H9 (cell line): ENCODE measurements at regions not wholly inside any gene's neighbourhood (a gene's known extent, or its start where the extent isn't known, plus 50 kb on each side); places are given as distances from the start of the nearest gene placed in this dataset.

Experiments used
- DNase-seq: peaks from one replicate; pipeline ENCODE4 v3.0.0-alpha.2; 2017
- H2AFZ ChIP-seq: one replicate; pipeline ENCODE4 v1.6.1; 2013; ENCODE audit warnings: mild to moderate bottlenecking, low read length, control low read depth, moderate library complexity
- H2AK5ac ChIP-seq: 2 replicates; pipeline ENCODE4 v1.6.1; 2013; ENCODE audit warnings: low read length, control low read depth, mixed read lengths; ENCODE audit not compliant: insufficient read length
- H2BK120ac ChIP-seq: one replicate; pipeline ENCODE4 v1.6.1; 2013; ENCODE audit warnings: low read depth, mild to moderate bottlenecking, low read length, control low read depth, inconsistent platforms; ENCODE audit not compliant: poor library complexity, severe bottlenecking
- H2BK12ac ChIP-seq: 2 replicates; pipeline ENCODE4 v1.6.1; 2013; ENCODE audit warnings: low read length, control low read depth, mixed read lengths, low read depth; ENCODE audit not compliant: insufficient read length
- H2BK15ac ChIP-seq: 2 replicates; pipeline ENCODE4 v1.6.1; 2013; ENCODE audit warnings: low read depth, low read length, control low read depth
- H2BK20ac ChIP-seq: one replicate; pipeline ENCODE4 v1.6.1; 2013; ENCODE audit warnings: low read depth, mild to moderate bottlenecking, low read length, control low read depth, inconsistent platforms; ENCODE audit not compliant: poor library complexity, severe bottlenecking
- H2BK5ac ChIP-seq: 2 replicates; pipeline ENCODE4 v1.6.1; 2013; ENCODE audit warnings: low read length, control low read depth, mixed read lengths; ENCODE audit not compliant: insufficient read length
- H3K14ac ChIP-seq: 2 replicates; pipeline ENCODE4 v1.6.1; 2013; ENCODE audit warnings: low read length, control low read depth; ENCODE audit not compliant: insufficient read depth
- H3K18ac ChIP-seq: 2 replicates; pipeline ENCODE4 v1.6.1; 2013; ENCODE audit warnings: low read depth, mild to moderate bottlenecking, mixed read lengths, low read length, control low read depth; ENCODE audit not compliant: insufficient read length
- H3K23ac ChIP-seq: 2 replicates; pipeline ENCODE4 v1.6.1; 2013; ENCODE audit warnings: low read length, control low read depth, mixed read lengths, low read depth; ENCODE audit not compliant: insufficient read length
- H3K23me2 ChIP-seq: 2 replicates; pipeline ENCODE4 v1.6.1; 2013; ENCODE audit warnings: low read depth, mild to moderate bottlenecking, mixed read lengths, low read length, control low read depth; ENCODE audit not compliant: insufficient read length, poor library complexity, severe bottlenecking
- H3K27ac ChIP-seq: 2 replicates; pipeline ENCODE4 v1.5.1; 2013; ENCODE audit warnings: low read length, control low read depth, mixed read lengths, low read depth; ENCODE audit not compliant: insufficient read length
- H3K27me3 ChIP-seq: 2 replicates; pipeline ENCODE4 v1.6.1; 2013; ENCODE audit warnings: low read length, control low read depth, inconsistent platforms; ENCODE audit not compliant: insufficient read depth
- H3K4ac ChIP-seq: 2 replicates; pipeline ENCODE4 v1.6.1; 2013; ENCODE audit warnings: low read depth, mild to moderate bottlenecking, control low read depth, inconsistent platforms, low read length, moderate library complexity
- H3K4me1 ChIP-seq: 2 replicates; pipeline ENCODE4 v1.6.1; 2013; ENCODE audit warnings: low read length, control low read depth, inconsistent platforms; ENCODE audit not compliant: insufficient read depth
- H3K4me2 ChIP-seq: 2 replicates; pipeline ENCODE4 v1.6.1; 2013; ENCODE audit warnings: low read length, control low read depth, mixed read lengths; ENCODE audit not compliant: insufficient read length, insufficient read depth
- H3K56ac ChIP-seq: 2 replicates; pipeline ENCODE4 v1.6.1; 2013; ENCODE audit warnings: low read depth, mild to moderate bottlenecking, mixed read lengths, low read length, control low read depth; ENCODE audit not compliant: insufficient read length
- H3K79me1 ChIP-seq: 2 replicates; pipeline ENCODE4 v1.6.1; 2013; ENCODE audit warnings: low read depth, mild to moderate bottlenecking, moderate library complexity, low read length, control low read depth, inconsistent platforms; ENCODE audit not compliant: insufficient read depth, poor library complexity, severe bottlenecking
- H3K79me2 ChIP-seq: 2 replicates; pipeline ENCODE4 v1.6.1; 2013; ENCODE audit warnings: low read length, control low read depth, inconsistent platforms; ENCODE audit not compliant: insufficient read depth
- H3K9ac ChIP-seq: 2 replicates; pipeline ENCODE4 v1.6.1; 2013; ENCODE audit warnings: low read length, control low read depth, mixed read lengths; ENCODE audit not compliant: insufficient read length; ENCODE audit errors: extremely low read depth
- H3K9me3 ChIP-seq: one replicate; pipeline ENCODE4 v1.6.1; 2013; ENCODE audit warnings: low read depth, low read length, inconsistent platforms; ENCODE audit not compliant: control insufficient read depth
- H3T11ph ChIP-seq: one replicate; pipeline ENCODE4 v1.6.1; 2013; ENCODE audit warnings: mild to moderate bottlenecking, low read length, control low read depth, inconsistent platforms
- H4K20me1 ChIP-seq: one replicate; pipeline ENCODE4 v1.6.1; 2013; ENCODE audit not compliant: control insufficient read depth, insufficient read length, insufficient read depth
- H4K5ac ChIP-seq: 2 replicates; pipeline ENCODE4 v1.6.1; 2013; ENCODE audit warnings: low read depth, mild to moderate bottlenecking, mixed read lengths, low read length, control low read depth; ENCODE audit not compliant: insufficient read length
- H4K8ac ChIP-seq: replicated peaks from 2 replicates; pipeline ENCODE4 v1.6.1; 2013; ENCODE audit warnings: low read length, control low read depth, mixed read lengths, low read depth; ENCODE audit not compliant: insufficient read length
- H4K91ac ChIP-seq: 2 replicates; pipeline ENCODE4 v1.6.1; 2013; ENCODE audit warnings: low read depth, mild to moderate bottlenecking, moderate library complexity, mixed read lengths, low read length, control low read depth; ENCODE audit not compliant: insufficient read length
- H3K27ac Mint-ChIP-seq, 3 experiments: 2 replicates in 2 of 3; 3 replicates in 1 of 3; pipeline ENCODE4 v1.8.0; 2020 to 2021; ENCODE audit warnings: mixed read lengths in 3 of 3, mild to moderate bottlenecking in 1 of 3, moderate library complexity in 1 of 3
- H3K27me3 Mint-ChIP-seq: 2 replicates; pipeline ENCODE4 v1.8.0; 2021; ENCODE audit warnings: low read depth, mild to moderate bottlenecking, moderate library complexity, mixed read lengths
- H3K36me3 Mint-ChIP-seq, 3 experiments: 2 replicates in 2 of 3; 3 replicates in 1 of 3; pipeline ENCODE4 v1.8.0; 2020 to 2021; ENCODE audit warnings: low read depth in 3 of 3, mixed read lengths in 3 of 3; ENCODE audit not compliant: insufficient read depth in 1 of 3
- H3K4me1 Mint-ChIP-seq, 2 experiments: 2 replicates each; pipeline ENCODE4 v1.8.0; 2020; ENCODE audit warnings: mixed read lengths in 2 of 2
- H3K4me3 Mint-ChIP-seq, 2 experiments: 2 replicates in 1 of 2; 3 replicates in 1 of 2; pipeline ENCODE4 v1.8.0; 2020 to 2021; ENCODE audit warnings: mild to moderate bottlenecking in 2 of 2, mixed read lengths in 2 of 2, moderate library complexity in 1 of 2
- H3K9me3 Mint-ChIP-seq, 2 experiments: 2 replicates in 1 of 2; 3 replicates in 1 of 2; pipeline ENCODE4 v1.8.0; 2020; ENCODE audit warnings: mild to moderate bottlenecking in 2 of 2, mixed read lengths in 2 of 2, moderate library complexity in 1 of 2
- WGBS: extraction: QIAGEN DNeasy Blood & Tissue Kit; methylation state at CpG from one replicate; pipeline ENCODE4 v1.1.7; 2013; ENCODE audit warnings: missing lambda C conversion rate, low lambda C conversion rate, mixed read lengths; ENCODE audit not compliant: insufficient read length; ENCODE audit errors: extremely low coverage; 5-methylcytosine and 5-hydroxymethylcytosine counted together
- TF ChIP-seq, protein P1 (sequence below): fragments of 200-600 bp; sonication (generic); conservative IDR thresholded peaks from 3 replicates; pipeline ENCODE4 v1.8.0; 2021; ENCODE audit warnings: antibody characterized with exemption, mild to moderate bottlenecking

DNA sequence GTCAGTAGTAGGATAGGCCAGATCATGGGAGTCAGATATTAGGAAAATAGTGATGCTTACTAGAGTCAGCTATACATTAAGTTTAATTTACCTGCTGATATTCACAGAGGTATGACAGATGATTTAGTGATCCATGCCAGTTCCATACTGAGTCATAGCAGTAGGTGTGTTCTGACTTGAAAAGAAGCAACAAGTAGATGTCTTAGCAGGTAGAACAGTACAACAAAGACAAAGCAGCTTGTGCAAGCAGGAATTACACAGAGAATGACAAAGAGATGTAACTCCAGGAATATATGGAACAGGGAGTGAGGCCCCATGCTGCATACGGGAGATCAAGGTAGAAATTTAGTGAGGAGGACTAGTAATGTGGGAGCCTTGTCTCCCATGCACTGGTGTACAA, 556.9 kb downstream of the SLC16A7 start:
- H2BK120ac ChIP-seq, result no peak overlapping the region
- H3K23me2 ChIP-seq, result no peaks in the 10 kb centered on the region
- Mint-ChIP-seq H3K27ac (no peak overlapping the region), H3K9me3 (peaks cover 0 to 3% of the 10 kb centered on the region in 2 experiments; a peak in 3 of 5 replicates), H3K36me3 (peaks cover 0 to 5% (median 0%) of the 10 kb centered on the region in 3 experiments; a peak in 1 of 7 replicates), H3K4me1 (no peaks in the 10 kb centered on the region), H3K27me3 (no peaks in the 10 kb centered on the region), H3K4me3 (no peak overlapping the region)
- no peaks in the 10 kb centered on the region for H4K20me1 ChIP-seq
- H3K79me1 ChIP-seq, result no peaks in the 10 kb centered on the region
- H3K27me3 ChIP-seq, result no peaks in the 10 kb centered on the region
- H3T11ph ChIP-seq, result no peak overlapping the region
- TF ChIP-seq, protein P1, sequence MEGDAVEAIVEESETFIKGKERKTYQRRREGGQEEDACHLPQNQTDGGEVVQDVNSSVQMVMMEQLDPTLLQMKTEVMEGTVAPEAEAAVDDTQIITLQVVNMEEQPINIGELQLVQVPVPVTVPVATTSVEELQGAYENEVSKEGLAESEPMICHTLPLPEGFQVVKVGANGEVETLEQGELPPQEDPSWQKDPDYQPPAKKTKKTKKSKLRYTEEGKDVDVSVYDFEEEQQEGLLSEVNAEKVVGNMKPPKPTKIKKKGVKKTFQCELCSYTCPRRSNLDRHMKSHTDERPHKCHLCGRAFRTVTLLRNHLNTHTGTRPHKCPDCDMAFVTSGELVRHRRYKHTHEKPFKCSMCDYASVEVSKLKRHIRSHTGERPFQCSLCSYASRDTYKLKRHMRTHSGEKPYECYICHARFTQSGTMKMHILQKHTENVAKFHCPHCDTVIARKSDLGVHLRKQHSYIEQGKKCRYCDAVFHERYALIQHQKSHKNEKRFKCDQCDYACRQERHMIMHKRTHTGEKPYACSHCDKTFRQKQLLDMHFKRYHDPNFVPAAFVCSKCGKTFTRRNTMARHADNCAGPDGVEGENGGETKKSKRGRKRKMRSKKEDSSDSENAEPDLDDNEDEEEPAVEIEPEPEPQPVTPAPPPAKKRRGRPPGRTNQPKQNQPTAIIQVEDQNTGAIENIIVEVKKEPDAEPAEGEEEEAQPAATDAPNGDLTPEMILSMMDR, result no peak
- no peak overlapping the region for H2AFZ ChIP-seq
- no peak overlapping the region for H4K8ac ChIP-seq
- no peak overlapping the region for H3K9ac ChIP-seq
- H2BK20ac ChIP-seq, result no peak overlapping the region
- H3K4me2 ChIP-seq, result no peak overlapping the region
- no peak overlapping the region for H2BK5ac ChIP-seq
- no peaks in the 10 kb centered on the region for H3K9me3 ChIP-seq
- H2BK12ac ChIP-seq, result no peak overlapping the region
- DNase-seq, result no peak
- H4K91ac ChIP-seq, result no peak overlapping the region
- H4K5ac ChIP-seq, result no peak overlapping the region
- no peak overlapping the region for H3K4ac ChIP-seq
- H3K56ac ChIP-seq, result no peak overlapping the region
- H2BK15ac ChIP-seq, result no peak overlapping the region
- no peak overlapping the region for H3K14ac ChIP-seq
- no peak overlapping the region for H3K27ac ChIP-seq
- no CpG with 5 or more reads among the region's 1 CpG for WGBS
- H3K4me1 ChIP-seq, result no peaks in the 10 kb centered on the region
- no peaks in the 10 kb centered on the region for H3K79me2 ChIP-seq
- H2AK5ac ChIP-seq, result no peak overlapping the region
- no peak overlapping the region for H3K23ac ChIP-seq
- no peak overlapping the region for H3K18ac ChIP-seq
